Epithelial cell of esophagus (primary cell): ENCODE measurements at regions not wholly inside any gene's neighbourhood (a gene's known extent, or its start where the extent isn't known, plus 50 kb on each side); places are given as distances from the start of the nearest gene placed in this dataset.
A peak's percentile ranks its signal among the peaks of the same experiment; 100 is the strongest.

Experiments
- DNase-seq: peaks from one replicate; pipeline ENCODE4 v3.0.0; 2010; ENCODE audit warnings: low read depth
- H3K4me3 ChIP-seq: 2 replicates; pipeline ENCODE4 v1.5.1; 2011; ENCODE audit warnings: mild to moderate bottlenecking, low read length, control low read depth
- TF ChIP-seq, protein P1 (sequence below): IDR thresholded peaks from 2 replicates; pipeline ENCODE4 v1.5.1; 2011; ENCODE audit warnings: low read depth, mild to moderate bottlenecking, low read length, control low read depth, inconsistent platforms; ENCODE audit not compliant: insufficient read depth; ENCODE audit errors: missing control alignments

- TF ChIP-seq, protein P1, sequence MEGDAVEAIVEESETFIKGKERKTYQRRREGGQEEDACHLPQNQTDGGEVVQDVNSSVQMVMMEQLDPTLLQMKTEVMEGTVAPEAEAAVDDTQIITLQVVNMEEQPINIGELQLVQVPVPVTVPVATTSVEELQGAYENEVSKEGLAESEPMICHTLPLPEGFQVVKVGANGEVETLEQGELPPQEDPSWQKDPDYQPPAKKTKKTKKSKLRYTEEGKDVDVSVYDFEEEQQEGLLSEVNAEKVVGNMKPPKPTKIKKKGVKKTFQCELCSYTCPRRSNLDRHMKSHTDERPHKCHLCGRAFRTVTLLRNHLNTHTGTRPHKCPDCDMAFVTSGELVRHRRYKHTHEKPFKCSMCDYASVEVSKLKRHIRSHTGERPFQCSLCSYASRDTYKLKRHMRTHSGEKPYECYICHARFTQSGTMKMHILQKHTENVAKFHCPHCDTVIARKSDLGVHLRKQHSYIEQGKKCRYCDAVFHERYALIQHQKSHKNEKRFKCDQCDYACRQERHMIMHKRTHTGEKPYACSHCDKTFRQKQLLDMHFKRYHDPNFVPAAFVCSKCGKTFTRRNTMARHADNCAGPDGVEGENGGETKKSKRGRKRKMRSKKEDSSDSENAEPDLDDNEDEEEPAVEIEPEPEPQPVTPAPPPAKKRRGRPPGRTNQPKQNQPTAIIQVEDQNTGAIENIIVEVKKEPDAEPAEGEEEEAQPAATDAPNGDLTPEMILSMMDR: no peak
- no peak for DNase-seq
- H3K4me3 ChIP-seq: no peak overlapping the region
These were observed 107.9 kb downstream of the BBS10 start for GRCh38 chr12:76240281-76240680.

DNA sequence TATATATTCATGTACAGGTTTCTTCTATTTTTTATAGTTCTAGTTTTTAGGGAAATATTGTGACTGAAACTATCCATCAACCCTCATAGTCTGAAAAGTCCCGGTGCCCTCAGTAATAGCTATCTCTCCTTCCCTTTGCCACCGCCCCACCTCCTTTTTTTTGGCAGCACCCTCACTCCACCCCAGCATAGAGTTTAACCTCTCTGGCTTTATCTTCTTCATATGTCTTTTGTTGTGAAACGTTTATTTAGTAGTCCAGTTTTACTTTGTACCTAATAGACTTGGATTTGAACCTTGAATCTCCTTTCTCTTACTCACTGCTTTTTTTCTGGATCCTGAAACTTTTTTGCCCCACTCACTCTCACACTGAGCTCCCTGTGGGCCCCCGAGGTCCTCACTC lies 109.5 kb downstream of the BBS10 start:
- TF ChIP-seq, protein P1: no peak
- no peak overlapping the region for H3K4me3 ChIP-seq
- DNase-seq: no peak

GRCh38 chr12:76237086-76237701 lies 111.0 kb downstream of the BBS10 start:
- H3K4me3 ChIP-seq: no peak overlapping the region
- peak; percentile 90 for DNase-seq
- TF ChIP-seq, protein P1: no peak

DNA sequence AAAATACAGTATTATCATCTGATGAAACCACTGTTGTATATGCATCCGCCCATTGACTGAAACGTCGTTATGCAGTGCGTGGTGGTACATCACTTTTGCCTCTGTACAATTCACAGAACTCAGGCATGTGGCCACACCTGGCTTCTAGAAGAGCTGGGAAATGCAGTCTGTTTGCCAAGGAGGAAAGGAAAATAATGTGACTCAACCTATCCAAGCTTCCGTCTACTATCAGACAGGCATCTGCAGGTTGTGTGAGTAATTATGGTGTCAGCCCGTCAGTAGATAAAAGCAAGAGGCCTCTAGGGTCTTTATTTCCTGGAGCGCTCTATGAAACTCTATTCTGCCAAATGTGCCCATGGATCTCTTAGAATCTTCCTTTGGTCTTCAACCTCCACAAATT lies 111.6 kb downstream of the BBS10 start:
- TF ChIP-seq, protein P1: no peak
- H3K4me3 ChIP-seq: no peak overlapping the region
- peak; percentile 98 for DNase-seq

DNA sequence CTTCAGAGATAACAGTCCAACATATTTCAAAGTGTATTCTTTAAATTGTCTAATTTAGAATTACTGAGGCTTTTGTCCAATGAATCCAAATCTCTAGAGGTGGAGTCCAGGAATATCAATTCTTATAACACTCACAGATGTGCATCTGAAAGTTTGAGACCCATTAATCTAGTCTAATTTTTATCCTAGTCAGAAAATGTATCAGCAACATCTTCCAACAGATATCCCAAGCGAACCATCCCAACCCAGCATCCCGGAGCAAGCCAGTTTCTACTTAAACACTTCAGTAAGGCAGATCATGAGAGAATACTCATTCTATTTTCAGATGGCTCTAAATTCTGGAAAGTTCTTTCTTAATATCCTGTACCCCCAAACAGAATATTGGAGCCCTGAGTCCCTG lies 113.5 kb downstream of the BBS10 start:
- TF ChIP-seq, protein P1: no peak

DNA sequence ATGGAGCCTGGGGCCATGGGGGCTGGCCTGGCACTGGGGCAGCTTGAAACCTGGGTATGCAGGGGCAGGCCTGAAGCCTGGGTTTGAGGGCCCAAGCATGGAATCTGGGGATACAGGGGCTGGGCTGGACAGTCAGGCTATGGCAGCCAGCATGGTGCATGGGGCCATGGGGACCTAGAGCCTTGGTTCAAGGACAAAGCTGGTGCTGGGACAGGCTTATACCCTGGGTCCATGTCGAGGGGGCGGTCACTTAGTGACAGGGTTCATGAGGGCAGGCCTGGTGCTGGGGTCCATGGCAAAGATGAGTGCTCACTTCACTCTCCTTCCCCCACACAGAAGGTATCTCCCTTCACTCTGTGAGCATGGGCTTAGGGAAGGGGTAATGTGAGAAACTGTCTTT lies 116.2 kb downstream of the BBS10 start:
- TF ChIP-seq, protein P1: no peak
- DNase-seq: no peak
- H3K4me3 ChIP-seq: no peak overlapping the region

More for the DNA sequence above, 113.5 kb downstream of the BBS10 start:
- no peak overlapping the region for H3K4me3 ChIP-seq
- no peak for DNase-seq

DNA sequence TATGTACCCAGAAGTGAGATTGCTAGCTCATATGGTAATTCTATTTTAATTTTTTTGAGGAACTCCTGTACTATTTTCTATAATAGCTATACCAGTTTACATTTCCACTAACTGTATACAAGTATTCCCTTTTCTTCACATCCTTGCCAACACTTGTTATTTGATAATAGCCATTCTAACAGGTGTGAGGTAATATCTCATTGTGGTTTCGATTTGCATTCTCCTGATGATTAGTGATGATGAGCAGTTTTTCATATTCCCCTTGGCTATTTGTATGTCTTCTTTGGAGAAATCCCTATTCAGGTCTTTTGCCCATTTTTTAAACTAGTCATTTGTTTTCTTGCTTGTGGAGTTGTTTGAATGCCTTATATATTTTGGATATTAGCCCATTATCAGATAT lies 121.3 kb downstream of the BBS10 start:
- H3K4me3 ChIP-seq: no peak overlapping the region
- peak; percentile 66 for DNase-seq
- TF ChIP-seq, protein P1: no peak
